Hematopoietic multipotent progenitor cell (in vitro differentiated cells): ENCODE measurements at regions not wholly inside any gene's neighbourhood (a gene's known extent, or its start where the extent isn't known, plus 50 kb on each side); places are given as distances from the start of the nearest gene placed in this dataset.

Source experiments
- DNase-seq, 3 donors: peaks; one replicate each; pipeline ENCODE4 v3.0.0-alpha.2; 2011 to 2015; ENCODE audit warnings: low read depth in 2 of 3, low spot score in 2 of 3

GRCh38 chr19:29292153-29292552, 79.2 kb upstream of the UQCRFS1 start:
- no peak for DNase-seq

- no peak for DNase-seq
These were observed 79.6 kb upstream of the UQCRFS1 start for GRCh38 chr19:29292562-29292961.

GRCh38 chr19:29293292-29293691, 80.3 kb upstream of the UQCRFS1 start:
- DNase-seq: no peak

GRCh38 chr19:29293736-29294342, 80.9 kb upstream of the UQCRFS1 start:
- no peak for DNase-seq

GRCh38 chr19:29294343-29294811, 81.4 kb upstream of the UQCRFS1 start:
- DNase-seq: no peak

DNA sequence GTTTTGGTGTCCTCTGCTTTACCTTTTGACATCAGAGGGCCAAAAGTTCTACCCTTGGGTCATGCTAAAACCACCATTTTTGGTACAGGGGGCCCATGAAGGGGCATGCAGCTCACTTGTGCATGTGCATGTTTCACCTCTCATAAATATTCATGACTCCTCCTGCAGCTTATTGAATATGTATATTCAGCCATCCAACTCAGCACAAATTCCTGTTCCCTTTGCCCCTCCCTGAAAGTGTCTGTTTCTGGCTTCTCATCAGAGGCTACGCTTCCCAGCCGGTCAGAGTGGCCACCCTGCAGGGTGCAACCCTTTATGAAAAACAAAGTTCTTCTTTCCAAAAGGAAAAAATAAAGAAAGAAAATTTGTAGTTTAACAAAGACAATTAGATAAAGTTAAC, 82.3 kb upstream of the UQCRFS1 start:
- DNase-seq: no peak

- no peak for DNase-seq
These were observed 84.4 kb upstream of the UQCRFS1 start for GRCh38 chr19:29297381-29297780.

DNA sequence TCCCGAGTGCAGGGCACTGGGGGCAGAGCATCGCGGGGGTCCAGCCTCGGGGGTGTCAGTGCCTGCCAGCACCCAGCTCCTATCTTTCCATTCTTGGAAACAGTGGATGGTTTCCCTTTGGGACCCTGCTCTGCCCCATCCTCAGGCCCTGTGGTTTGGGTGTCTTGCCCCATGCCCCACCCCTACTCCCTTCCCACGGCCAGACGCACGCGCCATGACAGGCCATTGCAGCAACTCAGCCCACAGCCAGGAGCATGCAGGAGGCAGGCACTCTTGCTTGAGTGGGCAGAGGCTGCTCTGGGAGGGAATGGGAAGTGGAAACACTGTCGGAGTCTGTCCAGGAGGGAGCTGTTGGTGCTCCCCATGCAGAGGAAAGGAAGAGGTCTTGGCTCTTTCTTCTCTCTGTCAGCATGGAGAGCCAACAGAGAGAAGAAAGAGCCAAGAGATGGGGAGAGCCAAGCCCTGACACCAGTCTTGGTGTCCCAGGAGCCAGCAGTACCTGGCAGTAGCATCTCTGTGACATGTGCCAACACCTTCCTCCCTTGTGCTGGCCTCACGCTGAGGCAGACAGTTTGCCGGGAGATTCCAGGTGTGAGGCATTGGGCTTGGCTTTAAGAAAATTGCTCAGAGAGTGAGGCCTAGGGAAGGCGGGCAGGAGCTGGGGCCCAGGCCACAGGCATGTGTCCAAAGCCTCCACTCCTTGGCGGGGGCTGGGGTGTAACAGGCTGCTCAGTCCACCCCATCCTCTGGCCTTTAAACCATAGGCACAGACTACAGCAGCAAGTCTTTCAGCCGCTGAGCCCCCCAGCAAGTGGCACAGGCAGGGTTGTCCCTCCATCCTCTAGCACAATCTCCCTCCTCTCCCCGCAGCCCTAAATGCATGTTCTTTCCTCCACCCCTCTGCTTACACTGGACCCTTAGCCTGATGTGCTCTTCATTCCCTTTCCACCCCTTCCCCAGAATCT, 86.7 kb upstream of the UQCRFS1 start:
- no peak for DNase-seq

- DNase-seq: no peak
These were observed 89.3 kb upstream of the UQCRFS1 start for GRCh38 chr19:29302002-29302928.

GRCh38 chr19:29303069-29303718, 90.2 kb upstream of the UQCRFS1 start:
- no peak for DNase-seq

DNA sequence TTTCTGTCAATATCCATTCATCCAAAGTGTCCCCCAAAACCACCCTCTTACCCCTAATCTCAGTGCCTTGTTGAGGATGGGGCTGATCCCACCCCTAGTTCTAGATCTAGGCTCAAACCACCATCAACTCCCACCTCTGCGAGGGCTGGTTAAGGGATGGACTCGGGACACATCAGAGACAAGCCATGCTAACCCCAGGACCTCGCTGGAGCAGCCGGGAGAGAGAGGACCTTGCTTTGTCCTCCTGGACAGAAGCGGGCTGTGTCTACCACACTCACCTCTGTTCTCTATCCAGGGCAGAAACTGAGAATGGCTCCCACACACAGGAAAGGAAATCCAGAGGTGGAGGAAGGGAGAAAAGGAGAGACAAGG, 90.8 kb upstream of the UQCRFS1 start:
- no peak for DNase-seq

DNA sequence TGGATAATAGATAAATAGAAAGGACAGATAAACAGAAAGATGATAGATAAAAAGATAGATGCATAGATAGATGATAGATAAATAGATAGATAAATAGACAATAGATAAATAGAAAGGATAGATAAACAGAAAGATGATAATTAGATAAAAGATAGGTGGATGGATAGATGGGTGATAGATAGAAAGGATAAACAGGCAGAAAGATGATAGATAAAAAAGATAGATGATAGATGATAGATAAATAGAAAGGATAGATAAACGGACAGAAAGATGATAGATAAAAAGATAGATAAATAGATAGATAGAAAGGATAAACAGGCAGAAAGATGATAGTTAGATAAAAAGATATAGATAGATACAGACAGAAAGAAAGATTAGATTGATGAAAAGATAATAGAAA, 92.3 kb upstream of the UQCRFS1 start:
- DNase-seq: no peak

- DNase-seq: no peak
These were observed 96.1 kb upstream of the UQCRFS1 start for GRCh38 chr19:29308977-29309590.

DNA sequence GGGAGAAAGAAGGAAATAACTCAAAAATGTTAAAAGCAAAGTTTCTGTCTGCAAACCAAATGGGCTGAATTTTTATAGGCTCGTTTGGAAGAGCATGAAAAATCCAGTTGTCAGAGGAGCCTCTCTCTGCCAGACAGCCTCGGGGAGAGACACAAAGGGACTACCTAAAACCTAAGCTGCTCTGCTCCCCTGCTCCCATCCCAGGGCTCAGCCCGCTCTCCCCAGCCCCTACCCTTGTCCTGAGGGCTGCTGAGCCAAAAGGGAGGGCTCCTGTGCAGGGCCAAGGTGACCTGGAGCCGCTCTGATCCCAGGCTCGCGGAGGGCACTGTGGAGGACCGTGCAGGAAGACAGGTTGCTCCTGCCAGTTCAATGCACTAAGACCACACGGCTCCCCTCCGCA, 96.7 kb upstream of the UQCRFS1 start:
- no peak for DNase-seq

DNA sequence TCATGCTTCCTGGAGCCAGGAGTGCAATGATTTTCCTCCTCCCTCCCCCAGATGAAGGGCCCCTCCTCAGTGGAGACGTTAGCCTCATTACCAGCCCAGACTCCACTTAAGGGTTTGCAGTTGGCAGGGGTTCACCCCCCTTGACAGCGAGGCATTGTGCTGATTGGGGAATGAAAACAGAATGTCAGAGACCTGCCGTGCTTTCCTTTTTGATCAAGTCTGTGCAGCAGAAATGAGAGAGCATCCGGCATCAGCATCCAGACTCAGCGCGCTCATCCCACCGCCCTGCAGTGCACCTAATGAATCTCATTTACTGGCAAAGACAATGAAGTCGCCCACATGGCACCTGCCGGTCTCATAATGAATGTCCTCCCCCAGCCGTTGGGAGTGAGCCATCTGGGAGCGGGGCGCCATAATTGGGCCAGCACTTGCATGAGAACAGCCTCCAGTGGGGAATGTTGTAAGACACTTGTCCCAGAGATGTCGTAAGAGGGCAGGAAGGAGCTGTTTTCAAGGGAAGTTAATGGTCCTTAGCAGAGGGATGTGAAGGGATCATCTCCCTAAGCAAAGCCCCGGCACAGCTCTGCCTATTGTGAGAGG, 98.3 kb upstream of the UQCRFS1 start:
- DNase-seq: no peak

DNA sequence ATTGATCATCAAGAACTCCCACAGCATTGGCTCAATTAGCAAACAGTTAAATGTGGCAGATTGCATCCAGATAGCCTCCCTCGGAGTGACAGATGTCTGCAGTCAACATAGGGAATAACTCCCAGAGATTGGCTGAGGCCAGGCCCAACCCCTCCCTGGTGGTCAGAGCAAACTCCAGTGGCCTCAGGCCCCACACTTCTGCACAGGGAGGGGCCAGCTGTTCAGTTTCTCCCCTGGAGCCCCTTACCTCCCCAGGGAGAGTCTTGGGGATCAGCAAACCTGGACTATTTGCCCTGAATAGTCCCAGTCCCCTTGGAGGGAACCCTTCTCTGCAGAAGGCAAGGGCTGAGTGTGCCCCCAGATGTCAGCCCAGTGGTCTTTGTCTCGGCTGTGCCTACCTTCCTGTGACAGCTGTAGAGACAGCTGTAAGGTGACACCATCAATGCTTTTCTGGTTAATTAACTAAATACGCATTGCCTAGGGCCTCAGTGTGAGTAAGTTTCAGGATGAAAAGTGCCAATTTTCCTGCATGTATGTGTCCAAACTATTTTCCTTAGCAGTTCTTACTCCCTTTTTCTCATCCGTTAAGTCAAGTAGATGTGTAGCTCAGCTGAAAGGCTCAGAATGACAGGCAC, 102.7 kb upstream of the UQCRFS1 start:
- no peak for DNase-seq

DNA sequence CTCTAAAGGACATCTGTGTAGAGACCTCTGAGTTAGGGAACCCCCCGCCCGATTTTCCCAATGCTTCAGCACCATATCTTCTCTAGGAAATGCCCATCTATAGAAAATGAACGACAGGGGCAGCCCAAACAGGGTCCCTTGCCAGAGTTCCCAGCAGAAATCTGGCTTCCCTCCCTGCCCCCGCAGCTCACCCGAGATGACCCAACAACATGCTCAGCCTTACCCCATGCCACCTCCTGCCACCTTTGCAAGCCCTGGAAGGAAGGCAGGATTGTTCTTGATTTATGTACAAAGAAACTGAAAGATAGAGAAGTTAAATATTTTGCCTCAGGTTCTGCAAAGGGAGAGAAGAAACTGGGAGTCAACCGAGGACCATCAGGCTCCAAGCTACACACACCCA, 105.6 kb upstream of the UQCRFS1 start:
- DNase-seq: no peak

GRCh38 chr19:29320086-29320485, 107.1 kb upstream of the UQCRFS1 start:
- DNase-seq: no peak

GRCh38 chr19:29320618-29321017, 107.7 kb upstream of the UQCRFS1 start:
- DNase-seq: no peak
